HAP-1 (cell line): ENCODE measurements at regions not wholly inside any gene's neighbourhood (a gene's known extent, or its start where the extent isn't known, plus 50 kb on each side); places are given as distances from the start of the nearest gene placed in this dataset.

Experiments used
- DNase-seq, 2 experiments: peaks; one replicate each; pipeline ENCODE4 v3.0.0-alpha.2; 2016 to 2020; ENCODE audit warnings: low spot score in 2 of 2
- H3K27me3 ChIP-seq: fragments of 250-450 bp; sonication (Bioruptor Pico); 2 replicates; pipeline ENCODE4 v1.5.1; 2020; ENCODE audit warnings: low read depth, mild to moderate bottlenecking, moderate library complexity
- H3K36me3 ChIP-seq: fragments of 250-450 bp; sonication (Bioruptor Pico); replicated peaks from 2 replicates; pipeline ENCODE4 v1.5.1; 2020; ENCODE audit warnings: mild to moderate bottlenecking
- H3K4me1 ChIP-seq: fragments of 250-450 bp; sonication (Bioruptor Pico); 2 replicates; pipeline ENCODE4 v1.5.1; 2020; ENCODE audit warnings: mild to moderate bottlenecking
- H3K4me3 ChIP-seq: fragments of 250-450 bp; sonication (Bioruptor Pico); 2 replicates; pipeline ENCODE4 v1.5.1; 2020; ENCODE audit warnings: mild to moderate bottlenecking, moderate library complexity
- H3K9me3 ChIP-seq: fragments of 250-450 bp; sonication (Bioruptor Pico); 2 replicates; pipeline ENCODE4 v1.5.1; 2020; ENCODE audit warnings: mild to moderate bottlenecking, moderate library complexity
- in situ Hi-C: fragments of 300-500 bp; cut with MboI; formaldehyde crosslinking; loops from 3 replicates; pipeline ENCODE4 v1.14.3; 2020; ENCODE audit warnings: low sequenced_read_pairs, inconsistent platforms, mixed read lengths

DNA sequence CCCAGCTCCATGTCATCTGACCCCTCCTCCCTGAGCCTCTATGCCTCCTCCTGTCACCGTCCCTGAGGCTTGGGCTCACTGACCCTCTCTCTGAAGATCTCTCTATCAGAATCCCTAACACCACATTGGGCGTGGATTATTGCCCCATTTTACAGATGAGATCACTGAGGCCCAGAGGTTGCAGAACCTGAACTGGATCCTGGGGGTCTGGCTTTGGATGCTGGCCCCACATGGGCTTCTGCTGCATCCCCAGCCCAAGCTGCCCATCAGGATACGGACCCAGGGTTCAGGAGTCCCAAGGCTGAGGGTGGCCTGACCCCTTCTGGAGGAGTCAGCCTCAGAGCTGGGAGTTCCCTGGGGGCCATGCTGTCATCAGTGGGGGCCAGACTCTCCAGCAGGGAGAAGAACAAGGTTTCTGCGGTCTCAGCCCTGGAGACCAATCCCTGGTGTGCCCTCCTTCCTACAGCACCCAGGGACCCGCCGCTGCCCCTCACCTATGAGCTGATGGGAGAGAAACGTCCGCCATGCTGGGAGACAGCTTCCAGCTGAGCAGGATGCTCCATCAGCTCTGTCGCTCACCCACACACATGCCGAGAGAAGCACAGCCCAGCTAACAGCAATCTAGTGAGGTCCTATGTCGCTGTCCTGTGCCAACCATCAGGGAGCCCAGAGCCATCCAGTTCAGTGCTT, 273.1 kb downstream of the UACA start:
- Histone ChIP-seq H3K27me3 (peaks cover 3% of the 10 kb centered on the region), H3K4me1 (peaks cover 13% of the 10 kb centered on the region), H3K4me3 (no peak overlapping the region), H3K36me3 (no peaks in the 10 kb centered on the region), H3K9me3 (no peaks in the 10 kb centered on the region)
- in situ Hi-C loops = no loop called here
- DNase-seq = no peak

DNA sequence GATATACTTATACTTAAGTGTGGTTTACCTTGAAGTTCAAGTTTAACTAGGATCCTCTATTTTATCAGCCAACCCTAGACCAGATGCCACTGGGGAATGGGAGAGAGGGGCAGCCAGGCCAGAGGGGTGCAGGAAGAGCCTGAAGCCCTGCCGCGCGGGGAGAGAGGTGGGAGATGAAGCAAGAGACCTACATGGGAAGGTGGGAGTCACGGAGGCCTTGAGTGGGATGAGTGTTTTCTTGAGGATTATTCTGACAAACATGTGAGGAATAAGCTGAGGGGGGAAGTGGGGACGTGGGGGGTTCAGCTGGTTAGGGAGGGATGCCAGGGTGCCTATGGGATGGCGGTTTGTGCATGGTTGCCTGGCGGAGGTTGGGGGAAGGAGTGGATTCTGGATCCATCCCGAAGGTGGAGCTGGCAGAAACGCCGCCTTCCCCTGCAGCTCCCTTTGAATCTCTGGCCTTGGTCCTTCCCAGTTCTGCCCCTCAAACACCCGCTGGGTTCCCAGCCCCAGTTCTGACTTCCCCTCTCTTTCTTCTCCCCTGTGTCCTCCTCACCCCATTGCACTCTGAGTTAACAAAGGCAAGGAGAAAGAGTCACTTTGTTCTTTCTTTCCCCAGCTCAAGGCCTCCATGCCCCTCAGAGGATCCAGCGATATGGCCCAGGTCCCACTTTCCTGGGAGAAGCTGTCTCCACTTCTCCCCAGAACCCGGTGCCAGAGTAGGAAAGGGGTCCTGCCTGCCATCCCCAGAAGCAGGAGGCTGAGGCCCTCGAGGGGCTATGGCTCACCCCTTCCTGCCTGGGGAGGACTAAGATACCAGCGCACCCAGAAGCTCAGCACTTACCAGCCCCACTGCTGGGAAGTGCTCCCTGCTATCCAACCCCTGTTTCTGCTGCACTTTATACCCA, 274.2 kb downstream of the UACA start:
- peaks cover 4% of the 10 kb centered on the region for H3K4me1 ChIP-seq

DNA sequence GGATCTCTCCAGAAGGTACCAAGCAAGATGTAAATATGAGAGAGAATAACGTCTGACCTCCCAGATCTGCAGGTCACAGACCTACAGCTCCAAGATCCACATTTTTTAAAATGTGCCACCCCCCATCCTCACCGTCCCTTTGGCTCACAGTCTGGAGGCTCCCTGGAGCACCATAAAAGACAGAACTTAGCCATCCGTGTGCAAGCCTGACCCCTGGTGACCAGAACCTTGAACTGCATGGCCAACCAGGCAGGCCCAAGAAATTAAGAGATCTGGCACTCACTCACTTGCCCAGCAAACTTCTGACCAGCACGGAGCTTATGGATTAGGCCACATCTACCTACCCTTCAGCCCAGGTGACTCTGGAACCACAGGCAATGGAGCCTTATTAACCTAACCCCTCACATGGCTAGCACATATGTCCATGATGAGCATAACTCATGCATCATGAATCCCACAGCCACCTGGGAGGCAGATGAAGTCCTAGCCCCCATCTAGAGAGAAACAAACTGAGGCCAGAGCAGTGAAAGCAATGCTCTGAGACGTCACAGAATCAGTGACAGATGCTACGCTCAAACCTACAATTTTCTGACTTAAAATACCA, 275.3 kb downstream of the UACA start:
- in situ Hi-C loops = loop anchor here (5.0 to 10.0 kb wide), 2 partner anchors 753 to 1011 kb away; no protein-coding TSS in a partner anchor
- Histone ChIP-seq H3K4me3 (no peak overlapping the region), H3K36me3 (no peaks in the 10 kb centered on the region), H3K9me3 (no peaks in the 10 kb centered on the region), H3K4me1 (no peaks in the 10 kb centered on the region), H3K27me3 (peaks cover 10% of the 10 kb centered on the region)
- peak; percentile 63 to 89 for DNase-seq

More for the DNA sequence above, 274.2 kb downstream of the UACA start:
- H3K4me3 ChIP-seq = no peak overlapping the region
- peaks cover 3% of the 10 kb centered on the region for H3K27me3 ChIP-seq
- no peaks in the 10 kb centered on the region for H3K36me3 ChIP-seq
- H3K9me3 ChIP-seq = no peaks in the 10 kb centered on the region
- DNase-seq = no peak
- in situ Hi-C loops = loop anchor here (5.0 to 10.0 kb wide), 2 partner anchors 754 to 1012 kb away; no protein-coding TSS in a partner anchor

DNA sequence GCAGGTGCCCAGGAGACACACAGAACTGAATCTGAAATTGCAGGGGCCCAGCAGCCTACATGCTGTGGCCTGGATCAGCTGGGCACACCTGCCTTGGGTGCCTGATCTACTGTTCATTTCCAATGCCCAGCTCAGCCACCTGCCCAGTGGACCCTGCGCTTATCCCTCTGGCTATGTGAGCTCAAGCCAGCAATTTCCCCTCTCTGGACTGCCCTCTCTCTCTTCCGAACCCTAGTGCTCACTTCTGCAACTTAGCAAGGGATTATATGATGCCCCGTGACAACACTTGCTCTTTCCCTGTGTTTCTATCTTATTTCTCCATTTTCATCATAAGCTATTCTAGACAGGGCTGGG, 276.0 kb downstream of the UACA start:
- no peak overlapping the region for H3K4me3 ChIP-seq
- no peaks in the 10 kb centered on the region for H3K4me1 ChIP-seq
- in situ Hi-C loops = loop anchor here (5.0 to 10.0 kb wide), 2 partner anchors 753 to 1010 kb away; no protein-coding TSS in a partner anchor
- no peak for DNase-seq
- H3K36me3 ChIP-seq = no peaks in the 10 kb centered on the region
- H3K9me3 ChIP-seq = no peaks in the 10 kb centered on the region
- peaks cover 16% of the 10 kb centered on the region for H3K27me3 ChIP-seq

DNA sequence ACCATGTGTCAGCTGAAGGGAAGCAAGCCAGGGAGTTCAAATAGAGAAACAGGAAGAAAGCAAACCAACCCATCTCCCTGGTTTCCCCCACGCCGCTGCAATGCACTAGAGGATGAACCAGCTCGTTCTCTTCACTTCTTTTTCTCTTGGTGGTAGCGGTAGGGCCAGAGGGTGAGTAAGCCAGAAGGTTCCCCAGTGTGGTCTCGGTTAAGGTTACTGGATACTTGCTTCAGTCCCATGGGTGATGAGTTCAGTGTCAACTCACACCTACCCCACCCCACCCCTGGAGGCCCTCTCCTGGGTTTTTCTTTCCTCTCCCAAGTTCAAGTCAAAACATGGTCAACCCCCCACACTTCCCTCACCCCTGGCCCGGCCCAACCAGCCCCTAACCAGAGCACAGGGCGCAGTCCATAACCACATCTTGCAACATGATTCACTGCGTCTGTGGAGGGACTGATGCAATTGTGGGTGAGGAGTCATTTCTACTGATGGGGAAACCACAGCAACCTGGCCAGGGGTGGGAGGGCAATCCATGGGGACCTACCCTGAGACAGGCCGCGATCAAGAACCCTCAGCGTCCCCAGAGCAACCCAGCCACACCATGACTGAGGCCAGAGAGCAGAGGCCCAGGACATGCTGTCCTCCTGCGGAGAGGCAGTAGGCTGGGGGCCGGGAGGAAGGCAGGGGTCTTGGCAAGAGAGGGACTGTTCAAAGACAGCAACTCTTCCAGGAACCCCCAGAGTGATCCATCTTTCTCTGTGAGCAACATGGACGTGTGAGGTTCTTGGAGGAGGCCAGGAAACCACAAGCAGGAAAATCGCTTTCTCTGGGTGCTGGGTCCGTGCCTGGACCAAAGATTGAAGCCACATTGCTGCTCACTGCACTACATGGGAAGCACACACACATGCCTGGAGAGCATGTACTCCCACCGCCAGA, 276.6 kb downstream of the UACA start:
- no peak overlapping the region for H3K4me3 ChIP-seq
- H3K27me3 ChIP-seq = peaks cover 16% of the 10 kb centered on the region
- H3K9me3 ChIP-seq = no peaks in the 10 kb centered on the region
- in situ Hi-C loops = loop anchor here (5.0 to 10.0 kb wide), 2 partner anchors 752 to 1009 kb away; no protein-coding TSS in a partner anchor
- no peak for DNase-seq
- no peaks in the 10 kb centered on the region for H3K36me3 ChIP-seq
- H3K4me1 ChIP-seq = no peaks in the 10 kb centered on the region

DNA sequence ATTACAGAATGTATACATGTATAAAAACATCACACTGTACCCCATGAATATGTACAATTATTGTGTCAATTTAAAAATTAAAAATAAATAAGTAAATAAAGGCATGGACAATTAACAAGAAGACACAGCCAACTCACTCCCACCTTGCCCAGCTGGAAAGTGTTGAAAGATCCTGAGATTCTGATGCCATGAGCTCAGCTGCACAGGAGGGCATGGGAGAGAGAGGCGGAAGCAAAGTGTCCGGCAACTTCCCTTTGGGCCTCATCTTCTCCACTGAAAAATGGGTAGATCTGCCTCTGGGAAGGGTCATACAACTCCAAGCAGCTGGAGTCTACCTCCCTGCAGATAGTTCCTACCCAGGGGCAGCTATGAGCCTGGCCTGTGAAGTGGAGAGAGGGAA, 277.3 kb downstream of the UACA start:
- Histone ChIP-seq H3K9me3 (no peaks in the 10 kb centered on the region), H3K27me3 (peaks cover 13% of the 10 kb centered on the region), H3K4me1 (no peaks in the 10 kb centered on the region), H3K4me3 (no peak overlapping the region), H3K36me3 (no peaks in the 10 kb centered on the region)
- DNase-seq = no peak
- in situ Hi-C loops = loop anchor here (5.0 to 10.0 kb wide), 2 partner anchors 751 to 1009 kb away; no protein-coding TSS in a partner anchor

DNA sequence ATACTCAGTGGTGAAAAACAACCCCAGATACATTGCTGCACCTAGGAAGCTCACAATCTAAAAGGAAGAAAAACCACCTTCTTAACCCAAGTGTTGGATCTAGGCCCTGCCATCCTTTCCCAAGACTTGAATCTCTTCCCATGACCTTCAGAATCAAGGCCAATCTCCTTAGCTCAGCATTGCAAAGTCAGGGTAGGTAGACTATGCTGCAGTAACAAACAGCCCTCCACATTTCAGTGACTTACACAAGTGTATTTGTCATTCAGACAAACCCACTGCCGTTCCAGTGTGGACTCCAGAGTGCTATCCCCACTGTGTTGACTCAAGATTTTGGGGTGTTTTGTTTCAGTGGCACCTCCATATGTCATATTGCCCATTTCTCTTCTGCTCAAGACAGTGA, 278.4 kb downstream of the UACA start:
- Histone ChIP-seq H3K4me3 (no peak overlapping the region), H3K9me3 (no peaks in the 10 kb centered on the region), H3K36me3 (no peaks in the 10 kb centered on the region), H3K27me3 (peaks cover 12% of the 10 kb centered on the region; the same call in 1 of the 2 replicates), H3K4me1 (no peaks in the 10 kb centered on the region)
- no peak for DNase-seq
- in situ Hi-C loops = loop anchor here (5.0 to 10.0 kb wide), 2 partner anchors 750 to 1008 kb away; no protein-coding TSS in a partner anchor

DNA sequence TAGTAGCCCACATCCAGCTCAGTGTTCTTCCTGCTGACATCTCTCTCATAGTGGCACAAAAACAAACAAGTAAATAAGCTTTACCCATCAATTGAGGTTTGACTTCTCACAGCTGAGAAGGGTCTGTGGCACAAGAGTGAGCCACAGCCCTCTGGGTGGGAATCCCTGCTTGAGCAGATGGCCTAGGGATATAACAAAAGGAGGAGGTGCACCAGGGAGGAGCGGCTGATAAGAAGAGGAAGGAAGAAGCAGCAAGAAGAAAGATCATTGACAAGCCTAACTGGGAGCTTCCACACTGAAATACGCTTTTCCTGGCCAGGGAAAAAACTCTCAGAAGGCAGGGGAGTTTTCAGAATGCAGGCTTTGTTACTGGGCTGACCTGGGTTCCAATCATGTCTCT, 279.8 kb downstream of the UACA start:
- no peaks in the 10 kb centered on the region for H3K36me3 ChIP-seq
- no peaks in the 10 kb centered on the region for H3K4me1 ChIP-seq
- H3K27me3 ChIP-seq = peaks cover 12% of the 10 kb centered on the region; the same call in 1 of the 2 replicates
- no peak overlapping the region for H3K4me3 ChIP-seq
- DNase-seq = no peak
- no peaks in the 10 kb centered on the region for H3K9me3 ChIP-seq
- in situ Hi-C loops = loop anchor here (10.0 kb wide), 1 partner anchor 749 kb away; no protein-coding TSS in a partner anchor

DNA sequence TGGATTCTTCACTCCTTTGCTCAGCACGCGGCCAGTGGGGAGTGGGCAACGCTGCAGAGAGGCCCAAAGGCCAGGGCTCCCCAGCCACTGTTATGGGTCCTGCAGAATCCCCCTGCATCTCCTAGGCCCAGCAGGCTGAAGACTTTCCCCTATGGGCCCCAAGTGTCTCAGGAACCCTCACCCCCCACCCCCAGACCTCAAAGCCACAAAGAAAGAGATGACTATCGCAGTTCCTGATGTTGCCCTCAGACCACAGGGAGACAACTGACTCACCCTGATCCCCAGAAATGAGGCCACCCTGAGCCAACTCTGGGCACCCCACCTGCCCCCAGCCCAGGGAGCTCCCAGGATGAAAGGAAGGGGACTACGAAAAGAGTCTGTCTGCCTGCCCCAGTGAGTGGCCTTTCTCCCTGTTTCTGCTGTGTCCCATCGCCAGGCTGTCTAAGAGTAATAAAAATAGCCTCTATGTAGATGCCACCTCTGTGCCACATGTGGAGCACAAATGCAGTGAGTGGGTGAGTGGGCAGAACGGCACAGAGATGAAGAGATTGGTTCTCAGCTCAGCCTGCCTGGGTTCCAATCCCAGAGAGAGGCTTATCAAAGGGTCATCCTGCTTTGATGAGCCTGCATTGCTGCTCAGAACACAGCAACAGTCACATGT, 283.0 kb downstream of the UACA start:
- no peaks in the 10 kb centered on the region for H3K9me3 ChIP-seq
- H3K4me1 ChIP-seq = no peaks in the 10 kb centered on the region
- no peak for DNase-seq
- no peaks in the 10 kb centered on the region for H3K36me3 ChIP-seq
- H3K27me3 ChIP-seq = peaks cover 15% of the 10 kb centered on the region
- no peak overlapping the region for H3K4me3 ChIP-seq
- in situ Hi-C loops = loop anchor here (10.0 kb wide), 1 partner anchor 746 kb away; no protein-coding TSS in a partner anchor

DNA sequence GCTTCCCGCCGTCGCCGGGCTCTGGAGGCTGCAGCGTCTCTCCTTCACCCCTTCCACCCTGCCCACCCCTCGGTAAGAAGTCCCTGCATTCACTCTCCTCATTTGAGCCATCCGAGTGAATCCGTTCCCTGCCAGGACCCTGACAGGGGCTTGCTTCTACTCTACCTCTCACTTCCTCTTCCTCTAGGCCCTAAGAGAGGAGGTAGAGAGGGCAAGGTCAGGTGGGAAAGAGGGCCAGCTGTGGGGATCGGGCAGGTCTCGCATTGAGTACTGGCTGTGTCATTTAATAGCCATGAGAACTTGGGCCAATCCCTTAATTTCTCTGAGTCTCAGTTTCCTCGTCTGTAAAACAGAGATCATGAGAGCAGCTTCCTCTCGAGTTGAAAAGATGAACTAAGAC, 283.6 kb downstream of the UACA start:
- no peaks in the 10 kb centered on the region for H3K4me1 ChIP-seq
- no peaks in the 10 kb centered on the region for H3K9me3 ChIP-seq
- in situ Hi-C loops = loop anchor here (10.0 kb wide), 1 partner anchor 745 kb away; no protein-coding TSS in a partner anchor
- H3K36me3 ChIP-seq = no peaks in the 10 kb centered on the region
- no peak overlapping the region for H3K4me3 ChIP-seq
- no peak for DNase-seq
- H3K27me3 ChIP-seq = peaks cover 19% of the 10 kb centered on the region

DNA sequence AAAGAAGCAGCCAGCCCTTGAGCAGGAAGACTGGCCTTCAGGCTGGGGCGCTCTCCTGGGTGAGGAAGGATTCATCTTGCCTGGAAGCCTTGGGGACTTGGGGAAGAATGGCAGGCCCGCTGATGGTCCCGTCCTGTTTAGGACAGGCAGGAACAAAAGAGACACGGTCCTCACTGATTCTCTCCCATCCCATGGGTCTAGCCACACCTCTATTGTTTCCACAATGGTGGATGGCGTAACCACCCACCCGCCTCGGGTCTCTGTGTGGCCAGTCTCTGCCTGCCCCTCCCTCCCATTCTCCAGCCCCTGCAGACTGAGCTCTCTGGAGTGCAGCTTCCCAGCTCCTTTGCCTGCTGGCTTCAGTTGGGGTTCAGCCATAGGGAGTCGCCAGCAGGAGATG, 284.3 kb downstream of the UACA start:
- H3K36me3 ChIP-seq = no peaks in the 10 kb centered on the region
- H3K9me3 ChIP-seq = no peaks in the 10 kb centered on the region; the same call in 1 of the 2 replicates
- no peak overlapping the region for H3K4me3 ChIP-seq
- DNase-seq = no peak
- peaks cover 26% of the 10 kb centered on the region for H3K27me3 ChIP-seq
- no peaks in the 10 kb centered on the region for H3K4me1 ChIP-seq
- in situ Hi-C loops = no loop called here

DNA sequence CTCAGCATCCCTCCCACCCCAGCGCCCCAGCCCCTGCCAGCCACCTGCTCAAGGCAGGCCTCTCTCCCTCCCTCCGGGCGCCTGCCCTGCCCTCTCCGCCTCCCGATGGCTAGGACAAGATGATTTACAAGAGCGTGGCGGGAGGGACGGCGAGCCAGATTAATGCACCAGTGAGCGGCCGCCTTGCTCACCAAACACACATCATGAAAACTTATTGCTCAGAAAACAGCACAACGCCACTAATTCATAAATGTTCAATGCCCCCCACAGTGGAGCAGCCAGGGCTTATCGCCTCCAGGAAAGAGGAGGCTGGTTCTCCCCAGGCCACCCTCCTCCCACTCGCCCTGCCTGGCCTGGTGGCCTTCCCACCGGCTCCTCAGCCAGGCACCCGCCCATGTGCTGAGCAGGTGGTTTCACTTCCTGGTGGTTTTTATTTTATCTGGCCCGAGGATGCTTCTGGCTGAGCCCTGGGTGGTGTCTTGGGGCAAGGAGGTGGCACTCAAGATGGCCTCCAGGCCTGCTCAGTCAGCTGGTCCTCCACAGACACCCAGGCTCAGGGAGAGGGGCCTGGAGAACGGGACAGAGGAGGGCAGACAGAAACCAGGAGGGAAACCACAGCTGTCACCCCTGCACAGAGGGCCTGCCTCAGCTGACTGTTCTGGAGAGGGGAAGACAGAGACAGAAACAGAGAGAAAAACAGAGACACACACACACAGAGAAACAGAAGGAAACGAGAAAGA, 284.9 kb downstream of the UACA start:
- in situ Hi-C loops = no loop called here
- Histone ChIP-seq H3K9me3 (no peaks in the 10 kb centered on the region; the same call in 1 of the 2 replicates), H3K36me3 (no peaks in the 10 kb centered on the region), H3K4me1 (no peaks in the 10 kb centered on the region), H3K4me3 (no peak overlapping the region), H3K27me3 (peaks cover 25% of the 10 kb centered on the region)
- DNase-seq = no peak
